ENCODE measurements at regions not wholly inside any gene's neighbourhood (a gene's known extent, or its start where the extent isn't known, plus 50 kb on each side); places are given as distances from the start of the nearest gene placed in this dataset.

GRCh38 chr11:110824912-110825620 lies 112.8 kb upstream of the ARHGAP20 start (continued):
- TF ChIP-seq, protein P1, sequence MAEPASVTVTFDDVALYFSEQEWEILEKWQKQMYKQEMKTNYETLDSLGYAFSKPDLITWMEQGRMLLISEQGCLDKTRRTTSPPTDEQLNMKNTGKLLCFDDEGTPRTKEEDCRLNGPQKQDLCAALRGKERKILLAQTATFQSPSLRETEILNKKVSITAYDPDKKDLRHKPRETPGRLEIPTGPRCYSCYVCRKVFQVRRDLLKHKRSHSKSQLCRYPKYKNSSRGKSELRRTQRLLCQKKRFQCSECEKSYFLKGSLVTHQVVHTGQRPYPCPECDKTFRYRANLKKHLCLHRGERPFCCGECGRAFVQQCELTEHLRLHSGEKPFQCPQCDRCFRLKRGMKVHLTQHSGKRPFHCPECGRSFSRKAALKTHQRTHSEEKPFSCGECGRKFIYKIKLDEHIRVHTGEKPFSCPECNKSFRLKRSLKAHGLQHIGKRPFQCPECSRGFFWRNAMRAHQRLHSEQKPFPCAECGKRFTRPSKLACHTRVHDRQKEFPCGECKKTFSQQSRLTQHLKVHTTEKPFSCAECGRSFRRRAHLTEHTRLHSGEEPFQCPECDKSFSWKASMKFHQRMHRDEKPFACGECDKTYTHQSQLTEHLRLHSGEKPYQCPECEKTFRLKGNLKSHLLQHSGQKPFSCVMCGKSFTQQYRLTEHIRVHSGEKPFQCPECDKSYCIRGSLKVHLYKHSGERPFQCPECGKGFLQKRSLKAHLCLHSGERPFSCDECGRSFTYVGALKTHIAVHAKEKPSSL (CRISPR knock-in tag; conservative IDR thresholded peaks at IDR 0.05): no peak
- TF ChIP-seq, protein P2, sequence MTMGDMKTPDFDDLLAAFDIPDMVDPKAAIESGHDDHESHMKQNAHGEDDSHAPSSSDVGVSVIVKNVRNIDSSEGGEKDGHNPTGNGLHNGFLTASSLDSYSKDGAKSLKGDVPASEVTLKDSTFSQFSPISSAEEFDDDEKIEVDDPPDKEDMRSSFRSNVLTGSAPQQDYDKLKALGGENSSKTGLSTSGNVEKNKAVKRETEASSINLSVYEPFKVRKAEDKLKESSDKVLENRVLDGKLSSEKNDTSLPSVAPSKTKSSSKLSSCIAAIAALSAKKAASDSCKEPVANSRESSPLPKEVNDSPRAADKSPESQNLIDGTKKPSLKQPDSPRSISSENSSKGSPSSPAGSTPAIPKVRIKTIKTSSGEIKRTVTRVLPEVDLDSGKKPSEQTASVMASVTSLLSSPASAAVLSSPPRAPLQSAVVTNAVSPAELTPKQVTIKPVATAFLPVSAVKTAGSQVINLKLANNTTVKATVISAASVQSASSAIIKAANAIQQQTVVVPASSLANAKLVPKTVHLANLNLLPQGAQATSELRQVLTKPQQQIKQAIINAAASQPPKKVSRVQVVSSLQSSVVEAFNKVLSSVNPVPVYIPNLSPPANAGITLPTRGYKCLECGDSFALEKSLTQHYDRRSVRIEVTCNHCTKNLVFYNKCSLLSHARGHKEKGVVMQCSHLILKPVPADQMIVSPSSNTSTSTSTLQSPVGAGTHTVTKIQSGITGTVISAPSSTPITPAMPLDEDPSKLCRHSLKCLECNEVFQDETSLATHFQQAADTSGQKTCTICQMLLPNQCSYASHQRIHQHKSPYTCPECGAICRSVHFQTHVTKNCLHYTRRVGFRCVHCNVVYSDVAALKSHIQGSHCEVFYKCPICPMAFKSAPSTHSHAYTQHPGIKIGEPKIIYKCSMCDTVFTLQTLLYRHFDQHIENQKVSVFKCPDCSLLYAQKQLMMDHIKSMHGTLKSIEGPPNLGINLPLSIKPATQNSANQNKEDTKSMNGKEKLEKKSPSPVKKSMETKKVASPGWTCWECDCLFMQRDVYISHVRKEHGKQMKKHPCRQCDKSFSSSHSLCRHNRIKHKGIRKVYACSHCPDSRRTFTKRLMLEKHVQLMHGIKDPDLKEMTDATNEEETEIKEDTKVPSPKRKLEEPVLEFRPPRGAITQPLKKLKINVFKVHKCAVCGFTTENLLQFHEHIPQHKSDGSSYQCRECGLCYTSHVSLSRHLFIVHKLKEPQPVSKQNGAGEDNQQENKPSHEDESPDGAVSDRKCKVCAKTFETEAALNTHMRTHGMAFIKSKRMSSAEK (CRISPR knock-in tag; IDR thresholded peaks at IDR 0.05; ENCODE audit: borderline replicate concordance): no peak
- TF ChIP-seq, protein P3, sequence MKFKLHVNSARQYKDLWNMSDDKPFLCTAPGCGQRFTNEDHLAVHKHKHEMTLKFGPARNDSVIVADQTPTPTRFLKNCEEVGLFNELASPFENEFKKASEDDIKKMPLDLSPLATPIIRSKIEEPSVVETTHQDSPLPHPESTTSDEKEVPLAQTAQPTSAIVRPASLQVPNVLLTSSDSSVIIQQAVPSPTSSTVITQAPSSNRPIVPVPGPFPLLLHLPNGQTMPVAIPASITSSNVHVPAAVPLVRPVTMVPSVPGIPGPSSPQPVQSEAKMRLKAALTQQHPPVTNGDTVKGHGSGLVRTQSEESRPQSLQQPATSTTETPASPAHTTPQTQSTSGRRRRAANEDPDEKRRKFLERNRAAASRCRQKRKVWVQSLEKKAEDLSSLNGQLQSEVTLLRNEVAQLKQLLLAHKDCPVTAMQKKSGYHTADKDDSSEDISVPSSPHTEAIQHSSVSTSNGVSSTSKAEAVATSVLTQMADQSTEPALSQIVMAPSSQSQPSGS (CRISPR knock-in tag; IDR thresholded peaks at IDR 0.05; ENCODE audit: borderline replicate concordance, low read depth): no peak

GRCh38 chr11:110818032-110818687 lies 105.9 kb upstream of the ARHGAP20 start:
- no peaks in the 10 kb centered on the region for H3K4me1 Mint-ChIP-seq
- no peak for DNase-seq (ENCODE audit: low spot score)
- peaks cover 3% of the 10 kb centered on the region; the same call in 1 of the 2 replicates for H3K36me3 Mint-ChIP-seq
- peaks cover 32% of the 10 kb centered on the region for H3K9me3 Mint-ChIP-seq
- no peak overlapping the region for H3K27ac Mint-ChIP-seq
- no peaks in the 10 kb centered on the region for H3K27me3 Mint-ChIP-seq (ENCODE audit: low read depth)
- ChIA-PET CTCF (no interaction called here), POLR2A (no interaction called here)
- no peak overlapping the region for H3K4me3 Mint-ChIP-seq
- no peak for ATAC-seq
- TF ChIP-seq, protein P4, sequence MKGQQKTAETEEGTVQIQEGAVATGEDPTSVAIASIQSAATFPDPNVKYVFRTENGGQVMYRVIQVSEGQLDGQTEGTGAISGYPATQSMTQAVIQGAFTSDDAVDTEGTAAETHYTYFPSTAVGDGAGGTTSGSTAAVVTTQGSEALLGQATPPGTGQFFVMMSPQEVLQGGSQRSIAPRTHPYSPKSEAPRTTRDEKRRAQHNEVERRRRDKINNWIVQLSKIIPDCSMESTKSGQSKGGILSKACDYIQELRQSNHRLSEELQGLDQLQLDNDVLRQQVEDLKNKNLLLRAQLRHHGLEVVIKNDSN (CRISPR knock-in tag; IDR thresholded peaks at IDR 0.05): no peak
- TF ChIP-seq MLX (CRISPR knock-in tag; IDR thresholded peaks at IDR 0.05) (no peak), ZNF671 (CRISPR knock-in tag; IDR thresholded peaks at IDR 0.05) (no peak), ZNF281 (CRISPR knock-in tag; IDR thresholded peaks at IDR 0.05) (no peak), CREM (CRISPR knock-in tag; IDR thresholded peaks at IDR 0.05) (no peak), GRHL2 (CRISPR knock-in tag; IDR thresholded peaks at IDR 0.05; ENCODE audit: insufficient replicate concordance, severe bottlenecking) (no peak), SMAD3 (CRISPR knock-in tag; IDR thresholded peaks at IDR 0.05; ENCODE audit: borderline replicate concordance) (no peak), ZNF263 (CRISPR knock-in tag; IDR thresholded peaks at IDR 0.05; ENCODE audit: low read depth) (no peak), JUN (CRISPR knock-in tag; IDR thresholded peaks at IDR 0.05) (no peak), EMX1 (CRISPR knock-in tag; IDR thresholded peaks at IDR 0.05) (no peak), PREB (CRISPR knock-in tag; IDR thresholded peaks at IDR 0.05; ENCODE audit: borderline replicate concordance) (no peak), GTF2I (CRISPR knock-in tag; conservative IDR thresholded peaks at IDR 0.05) (no peak)
- TF ChIP-seq, protein P2 (CRISPR knock-in tag; IDR thresholded peaks at IDR 0.05; ENCODE audit: borderline replicate concordance): no peak
